ENCODE measurements at regions not wholly inside any gene's neighbourhood (a gene's known extent, or its start where the extent isn't known, plus 50 kb on each side); places are given as distances from the start of the nearest gene placed in this dataset.
"Not testable (repeated sequence)": the region's sequence is repeated elsewhere in the genome, so short reads cannot be mapped to it uniquely, and the experiment has no call there.

DNA sequence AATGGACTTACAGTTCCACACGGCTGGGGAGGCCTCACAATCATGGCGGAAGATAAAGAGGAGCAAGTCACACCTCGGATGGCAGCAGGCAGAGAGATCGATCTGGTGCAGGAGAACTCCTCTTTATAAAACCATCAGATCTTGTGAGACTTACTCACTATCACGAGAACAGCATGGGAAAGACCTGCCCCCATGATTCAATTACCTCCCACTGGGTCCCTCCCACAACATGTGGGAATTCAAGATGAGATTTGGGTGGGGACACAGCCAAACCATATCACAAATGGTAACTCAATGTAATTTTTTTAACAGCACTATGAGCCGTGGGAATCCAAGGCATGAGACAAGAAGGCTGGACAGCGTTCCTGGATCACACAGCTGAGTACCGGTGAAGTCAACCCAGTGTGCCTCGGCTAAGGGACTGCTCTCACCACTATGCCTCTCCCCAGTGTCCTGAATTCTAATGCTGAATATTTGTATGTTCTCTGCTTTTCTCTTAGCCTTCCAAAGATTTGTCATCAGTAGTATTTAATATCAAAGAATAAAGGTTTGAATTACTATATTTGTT, 84.3 kb downstream of the IRS2 start:
- not testable (repeated sequence) for H3K4me3 ChIP-seq (ENCODE audit: low read depth, low read length); H3K27me3 ChIP-seq (ENCODE audit: control insufficient read depth, insufficient read depth, low read length); H3K9me3 ChIP-seq (ENCODE audit: control insufficient read depth, insufficient read depth, low read length); H3K4me1 ChIP-seq (ENCODE audit: control insufficient read depth, insufficient read depth, low read length); H3K36me3 ChIP-seq (ENCODE audit: control insufficient read depth, insufficient read depth, low read length); H3K9ac ChIP-seq (ENCODE audit: low read depth, low read length)

DNA sequence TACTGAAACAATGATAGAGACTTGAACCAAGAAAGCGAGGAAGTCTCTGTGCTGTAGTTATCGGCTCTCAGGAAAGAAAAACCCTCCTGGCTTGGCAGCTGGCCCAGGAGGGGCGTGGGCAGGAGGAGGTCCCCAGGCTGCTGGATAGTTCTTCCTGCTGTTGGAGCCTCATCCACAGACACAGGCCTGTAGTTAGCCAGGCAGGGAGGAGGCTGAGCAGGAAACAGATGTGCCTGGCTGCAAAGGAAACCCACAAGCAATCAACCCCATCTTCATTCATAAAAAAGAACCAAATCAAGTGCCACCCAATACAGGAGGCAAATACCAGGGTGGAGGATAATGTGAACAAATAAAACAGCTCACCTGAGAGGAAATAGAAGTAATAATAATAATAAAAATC, 86.2 kb downstream of the IRS2 start:
- H3K4me1 ChIP-seq (ENCODE audit: control insufficient read depth, insufficient read depth, low read length) = no peaks in the 10 kb centered on the region
- no peak overlapping the region for H3K4me3 ChIP-seq (ENCODE audit: low read depth, low read length)
- H3K9ac ChIP-seq (ENCODE audit: low read depth, low read length) = no peak overlapping the region
- H3K36me3 ChIP-seq (ENCODE audit: control insufficient read depth, insufficient read depth, low read length) = no peaks in the 10 kb centered on the region
- no peaks in the 10 kb centered on the region for H3K27me3 ChIP-seq (ENCODE audit: control insufficient read depth, insufficient read depth, low read length)
- no peaks in the 10 kb centered on the region for H3K9me3 ChIP-seq (ENCODE audit: control insufficient read depth, insufficient read depth, low read length)

DNA sequence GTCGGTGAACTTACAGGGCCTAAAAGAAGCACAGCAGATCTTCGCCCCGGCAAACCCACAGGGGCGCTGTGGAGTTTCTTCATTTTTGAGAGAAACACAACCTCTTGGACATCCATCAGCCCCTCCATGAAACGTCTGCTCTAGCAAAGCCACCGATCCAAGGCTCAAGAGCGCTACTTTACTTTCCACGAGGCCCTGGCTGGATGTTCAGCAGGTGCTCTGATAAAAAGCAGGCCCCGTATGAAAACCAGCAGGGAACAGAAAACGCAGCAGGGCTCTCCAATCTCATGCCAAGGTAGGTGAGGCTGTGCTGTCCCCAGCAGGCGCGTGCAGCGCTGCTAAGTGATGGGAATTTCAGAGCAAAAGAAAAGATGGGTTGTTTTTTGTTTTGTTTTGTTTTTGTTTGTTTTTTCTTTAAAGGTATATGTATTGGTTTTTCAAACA, 86.7 kb downstream of the IRS2 start:
- Histone ChIP-seq H3K27me3 (ENCODE audit: control insufficient read depth, insufficient read depth, low read length) (no peaks in the 10 kb centered on the region), H3K4me3 (ENCODE audit: low read depth, low read length) (no peak overlapping the region), H3K4me1 (ENCODE audit: control insufficient read depth, insufficient read depth, low read length) (no peaks in the 10 kb centered on the region), H3K9me3 (ENCODE audit: control insufficient read depth, insufficient read depth, low read length) (no peaks in the 10 kb centered on the region), H3K9ac (ENCODE audit: low read depth, low read length) (no peak overlapping the region), H3K36me3 (ENCODE audit: control insufficient read depth, insufficient read depth, low read length) (no peaks in the 10 kb centered on the region)

DNA sequence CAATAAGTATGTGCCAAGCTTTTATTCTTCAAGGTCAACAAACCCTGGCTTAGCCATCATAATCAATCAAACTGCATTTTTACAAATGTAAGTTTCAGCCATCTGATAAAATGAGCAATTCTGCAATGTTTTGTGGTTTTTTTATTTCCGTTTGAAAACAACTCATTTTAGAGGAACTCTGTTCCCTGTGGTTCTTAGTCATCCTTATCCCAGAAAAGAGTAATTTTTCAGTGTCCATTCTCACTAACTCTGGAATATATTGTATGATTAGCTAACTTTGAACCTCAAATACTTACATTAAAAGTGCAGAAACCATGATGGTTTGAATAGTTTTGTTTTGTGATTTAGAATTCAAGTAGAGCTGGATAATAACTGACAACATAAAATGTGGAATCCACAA, 87.6 kb downstream of the IRS2 start:
- Histone ChIP-seq H3K9me3 (ENCODE audit: control insufficient read depth, insufficient read depth, low read length) (no peaks in the 10 kb centered on the region), H3K27me3 (ENCODE audit: control insufficient read depth, insufficient read depth, low read length) (no peaks in the 10 kb centered on the region), H3K36me3 (ENCODE audit: control insufficient read depth, insufficient read depth, low read length) (no peaks in the 10 kb centered on the region), H3K4me1 (ENCODE audit: control insufficient read depth, insufficient read depth, low read length) (no peaks in the 10 kb centered on the region), H3K9ac (ENCODE audit: low read depth, low read length) (no peak overlapping the region), H3K4me3 (ENCODE audit: low read depth, low read length) (no peak overlapping the region)

DNA sequence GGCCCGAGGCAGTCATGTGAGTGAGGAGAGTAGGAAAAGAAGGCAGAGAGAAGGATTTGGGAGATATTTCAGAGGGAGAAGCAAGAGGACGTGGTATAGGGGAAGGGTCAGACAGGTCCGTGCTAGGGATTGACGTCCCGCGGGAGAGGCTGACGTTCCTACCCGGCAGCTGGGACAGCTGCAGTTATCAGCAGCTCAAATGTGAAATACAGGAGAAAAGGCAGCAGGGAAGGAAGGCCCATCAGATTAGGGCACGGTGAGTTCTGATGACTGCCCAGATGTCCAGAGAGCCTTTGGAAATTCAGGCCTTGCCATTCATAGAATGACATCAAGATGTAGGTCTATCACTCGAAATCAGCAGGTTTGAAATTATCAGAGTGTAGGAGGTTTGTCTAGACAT, 88.4 kb downstream of the IRS2 start:
- Histone ChIP-seq H3K27me3 (ENCODE audit: control insufficient read depth, insufficient read depth, low read length) (no peaks in the 10 kb centered on the region), H3K4me1 (ENCODE audit: control insufficient read depth, insufficient read depth, low read length) (no peaks in the 10 kb centered on the region), H3K9me3 (ENCODE audit: control insufficient read depth, insufficient read depth, low read length) (no peaks in the 10 kb centered on the region), H3K9ac (ENCODE audit: low read depth, low read length) (no peak overlapping the region), H3K36me3 (ENCODE audit: control insufficient read depth, insufficient read depth, low read length) (no peaks in the 10 kb centered on the region), H3K4me3 (ENCODE audit: low read depth, low read length) (no peak overlapping the region)

DNA sequence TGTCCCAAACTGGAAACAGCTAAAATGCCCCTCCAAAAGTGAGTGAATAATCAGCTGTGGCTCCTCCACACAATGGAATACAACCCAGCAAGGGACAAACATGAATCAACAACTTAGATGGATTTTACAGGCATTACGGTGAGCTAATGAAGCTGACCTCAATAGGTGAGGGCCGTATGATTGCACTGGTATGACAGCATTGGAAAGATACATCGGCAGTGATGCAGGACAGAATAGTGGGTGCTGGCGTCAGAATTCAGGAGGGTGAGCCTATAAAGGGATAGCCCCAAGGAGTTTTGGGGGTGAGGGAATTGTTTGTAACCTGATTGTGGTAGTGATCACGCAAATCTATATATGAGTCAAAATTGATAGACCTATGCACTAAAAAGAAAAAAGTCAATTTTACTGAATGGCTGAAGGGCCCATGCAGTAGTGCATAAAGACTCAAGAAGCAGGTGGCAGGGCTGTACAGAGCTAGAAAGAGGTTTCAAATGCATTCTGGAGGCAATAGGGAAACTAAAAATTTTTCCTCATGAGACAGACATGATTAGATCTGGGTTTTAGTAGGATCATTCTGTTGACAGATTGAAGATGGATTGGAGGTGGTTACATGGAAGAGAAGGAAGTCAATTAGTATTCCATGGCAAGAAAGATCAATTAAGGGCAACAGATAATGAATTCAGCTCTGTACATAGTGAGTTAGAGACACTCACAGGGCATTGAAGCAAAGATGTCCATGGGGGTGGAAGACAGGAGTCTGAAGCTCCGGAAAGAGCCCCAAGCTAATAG, 90.8 kb downstream of the IRS2 start:
- no peaks in the 10 kb centered on the region for H3K9me3 ChIP-seq (ENCODE audit: control insufficient read depth, insufficient read depth, low read length)
- no peak overlapping the region for H3K9ac ChIP-seq (ENCODE audit: low read depth, low read length)
- H3K4me1 ChIP-seq (ENCODE audit: control insufficient read depth, insufficient read depth, low read length) = no peaks in the 10 kb centered on the region
- no peaks in the 10 kb centered on the region for H3K36me3 ChIP-seq (ENCODE audit: control insufficient read depth, insufficient read depth, low read length)
- H3K4me3 ChIP-seq (ENCODE audit: low read depth, low read length) = no peak overlapping the region
- no peaks in the 10 kb centered on the region for H3K27me3 ChIP-seq (ENCODE audit: control insufficient read depth, insufficient read depth, low read length)

DNA sequence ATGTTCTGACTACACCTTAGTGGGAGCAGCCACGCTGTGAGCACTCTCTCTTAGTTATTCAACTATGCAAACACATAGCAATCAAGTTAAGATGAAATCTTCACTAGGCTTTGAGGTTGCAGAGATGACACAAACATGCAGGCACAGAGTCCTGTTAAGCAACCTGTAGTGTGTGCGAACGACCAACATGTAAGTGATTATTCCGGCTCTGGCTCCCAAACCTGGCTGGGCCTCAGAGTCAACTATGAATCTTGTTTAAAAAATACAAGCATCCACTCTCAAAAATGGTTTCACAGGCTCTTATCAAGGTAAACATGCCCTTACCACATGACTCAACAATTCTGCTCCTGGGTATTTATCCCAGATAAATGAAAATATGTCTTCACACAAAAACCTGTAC, 91.4 kb downstream of the IRS2 start:
- Histone ChIP-seq H3K4me3 (ENCODE audit: low read depth, low read length) (no peak overlapping the region), H3K27me3 (ENCODE audit: control insufficient read depth, insufficient read depth, low read length) (no peaks in the 10 kb centered on the region), H3K9me3 (ENCODE audit: control insufficient read depth, insufficient read depth, low read length) (no peaks in the 10 kb centered on the region)

DNA sequence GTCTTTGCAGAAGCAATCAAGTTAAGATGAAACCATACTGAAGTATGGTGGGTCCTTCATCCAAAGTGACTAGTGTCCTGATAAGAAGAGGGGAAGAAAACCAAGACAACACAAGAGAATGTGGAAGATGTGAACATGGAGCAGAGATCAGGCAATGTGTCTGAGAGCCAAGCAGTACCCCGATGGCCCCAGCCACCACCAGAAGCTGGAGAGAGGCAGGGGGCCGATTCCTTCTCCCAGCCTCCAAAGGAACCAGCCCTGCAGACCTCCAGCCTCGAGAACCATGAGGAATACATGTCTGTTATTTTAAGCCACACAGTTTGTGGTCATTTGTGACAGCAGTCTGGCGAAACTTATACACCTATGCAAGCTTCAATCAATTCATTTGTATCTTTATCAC, 93.2 kb downstream of the IRS2 start:
- Histone ChIP-seq H3K4me1 (ENCODE audit: control insufficient read depth, insufficient read depth, low read length) (no peaks in the 10 kb centered on the region), H3K9me3 (ENCODE audit: control insufficient read depth, insufficient read depth, low read length) (no peaks in the 10 kb centered on the region), H3K36me3 (ENCODE audit: control insufficient read depth, insufficient read depth, low read length) (no peaks in the 10 kb centered on the region), H3K4me3 (ENCODE audit: low read depth, low read length) (no peak overlapping the region), H3K9ac (ENCODE audit: low read depth, low read length) (no peak overlapping the region), H3K27me3 (ENCODE audit: control insufficient read depth, insufficient read depth, low read length) (no peaks in the 10 kb centered on the region)

More for the DNA sequence above, 91.4 kb downstream of the IRS2 start:
- Histone ChIP-seq H3K4me1 (ENCODE audit: control insufficient read depth, insufficient read depth, low read length) (no peaks in the 10 kb centered on the region), H3K9ac (ENCODE audit: low read depth, low read length) (no peak overlapping the region), H3K36me3 (ENCODE audit: control insufficient read depth, insufficient read depth, low read length) (no peaks in the 10 kb centered on the region)

DNA sequence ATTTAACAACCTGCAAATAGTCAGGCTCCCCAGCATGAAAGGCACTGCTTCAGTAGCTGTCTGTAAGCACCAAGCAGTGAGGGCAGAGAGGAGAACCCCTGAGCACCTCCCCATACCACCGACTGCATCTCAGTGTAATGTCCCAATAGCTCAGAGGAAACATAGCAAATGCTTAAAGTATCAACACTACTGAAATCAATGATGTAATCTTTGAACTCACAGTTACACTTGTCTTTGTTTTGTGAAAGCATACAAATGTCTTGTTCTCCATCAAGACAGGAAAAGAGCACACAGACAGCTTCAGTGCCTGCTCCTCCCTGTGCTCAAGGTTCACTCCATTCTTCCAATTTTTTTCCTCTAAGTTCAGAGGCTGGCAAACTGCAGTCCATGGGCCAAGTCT, 94.7 kb downstream of the IRS2 start:
- H3K36me3 ChIP-seq (ENCODE audit: control insufficient read depth, insufficient read depth, low read length) = no peaks in the 10 kb centered on the region
- H3K27me3 ChIP-seq (ENCODE audit: control insufficient read depth, insufficient read depth, low read length) = no peaks in the 10 kb centered on the region
- no peak overlapping the region for H3K4me3 ChIP-seq (ENCODE audit: low read depth, low read length)
- H3K9ac ChIP-seq (ENCODE audit: low read depth, low read length) = no peak overlapping the region
- H3K4me1 ChIP-seq (ENCODE audit: control insufficient read depth, insufficient read depth, low read length) = no peaks in the 10 kb centered on the region
- H3K9me3 ChIP-seq (ENCODE audit: control insufficient read depth, insufficient read depth, low read length) = no peaks in the 10 kb centered on the region

DNA sequence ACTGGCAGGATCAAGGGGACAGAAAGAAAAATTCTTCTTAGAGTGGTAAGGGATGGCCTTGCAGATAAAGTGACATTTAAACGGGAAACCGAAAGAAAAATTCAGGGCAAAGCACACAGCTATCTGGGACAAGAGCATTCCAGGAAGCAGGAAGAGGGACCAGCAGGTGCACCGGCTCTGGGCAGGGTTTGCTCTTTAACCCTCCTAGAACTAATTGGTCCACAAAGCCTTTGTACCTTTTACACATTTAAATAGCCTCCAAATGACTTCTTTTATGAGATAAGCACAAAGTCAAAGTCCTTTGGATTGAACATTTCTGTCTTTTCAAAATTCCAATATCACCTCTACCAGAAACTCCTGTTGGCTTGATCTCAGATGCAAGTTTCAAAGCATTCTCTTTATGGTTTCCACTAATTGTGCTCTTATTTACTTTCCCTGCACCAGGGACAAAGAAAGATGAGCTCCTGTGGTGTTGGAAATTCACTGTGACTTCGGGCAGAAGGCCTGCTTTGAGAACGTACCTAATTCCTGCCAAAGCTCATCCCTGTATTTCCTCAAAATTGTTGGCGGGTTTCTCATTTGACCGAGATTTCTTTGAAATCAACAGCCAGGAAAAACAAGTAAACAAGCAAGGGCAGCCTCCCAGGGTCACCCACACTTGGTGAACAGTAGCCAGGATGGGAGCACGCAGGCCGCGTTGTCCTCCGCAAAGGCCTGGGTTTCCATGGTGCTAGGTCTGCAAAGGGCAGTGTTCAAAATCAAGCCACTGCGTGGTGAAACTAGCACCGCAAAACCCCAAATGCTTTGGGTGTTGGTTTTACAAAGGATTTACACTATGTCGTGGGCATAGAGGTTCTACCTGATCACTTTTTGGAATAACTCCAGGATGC, 98.6 kb downstream of the IRS2 start:
- H3K36me3 ChIP-seq (ENCODE audit: control insufficient read depth, insufficient read depth, low read length) = no peaks in the 10 kb centered on the region
- no peaks in the 10 kb centered on the region for H3K9me3 ChIP-seq (ENCODE audit: control insufficient read depth, insufficient read depth, low read length)
- H3K4me1 ChIP-seq (ENCODE audit: control insufficient read depth, insufficient read depth, low read length) = no peaks in the 10 kb centered on the region
- H3K9ac ChIP-seq (ENCODE audit: low read depth, low read length) = no peak overlapping the region
- no peaks in the 10 kb centered on the region for H3K27me3 ChIP-seq (ENCODE audit: control insufficient read depth, insufficient read depth, low read length)
- no peak overlapping the region for H3K4me3 ChIP-seq (ENCODE audit: low read depth, low read length)

DNA sequence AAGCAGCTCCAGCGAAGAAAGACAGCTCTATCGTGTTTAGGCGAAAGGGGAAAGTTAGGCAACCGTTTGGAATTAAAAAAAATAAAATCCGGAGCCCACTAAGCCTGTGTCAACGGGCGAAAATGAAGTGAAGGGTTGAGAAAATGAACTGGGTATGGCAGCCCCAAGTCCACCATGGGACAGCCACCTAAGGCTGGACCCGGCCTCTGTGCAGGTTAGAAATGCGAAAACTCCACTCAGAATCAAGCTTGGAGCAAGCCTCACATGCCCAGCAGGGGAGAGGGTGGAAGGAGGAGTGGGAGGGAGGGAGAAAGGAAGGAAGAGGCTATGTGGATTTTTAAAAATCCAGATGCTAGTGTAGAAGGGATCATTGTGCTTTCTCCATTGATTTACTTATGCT, 101.2 kb downstream of the IRS2 start:
- Histone ChIP-seq H3K9ac (ENCODE audit: low read depth, low read length) (no peak overlapping the region), H3K27me3 (ENCODE audit: control insufficient read depth, insufficient read depth, low read length) (no peaks in the 10 kb centered on the region), H3K4me3 (ENCODE audit: low read depth, low read length) (no peak overlapping the region), H3K36me3 (ENCODE audit: control insufficient read depth, insufficient read depth, low read length) (no peaks in the 10 kb centered on the region), H3K4me1 (ENCODE audit: control insufficient read depth, insufficient read depth, low read length) (no peaks in the 10 kb centered on the region), H3K9me3 (ENCODE audit: control insufficient read depth, insufficient read depth, low read length) (no peaks in the 10 kb centered on the region)

DNA sequence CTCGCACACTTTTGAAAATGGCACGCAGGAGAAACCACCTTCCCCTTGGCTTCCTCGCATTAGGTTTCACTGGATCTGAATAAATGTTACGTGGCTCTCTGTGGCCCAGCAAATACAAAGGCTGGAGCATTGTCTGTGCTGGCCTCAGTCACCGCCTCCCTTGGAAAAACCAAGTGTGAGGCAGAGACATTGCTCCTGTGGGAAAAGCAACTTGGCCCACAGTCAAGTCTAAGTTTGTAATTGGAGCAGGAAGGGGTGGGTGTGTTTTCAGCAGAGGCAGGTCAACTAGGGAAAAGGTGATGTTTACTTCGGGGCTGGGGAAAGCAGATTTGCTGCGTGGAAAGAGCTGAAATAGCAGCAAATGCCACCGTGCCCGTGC, 101.6 kb downstream of the IRS2 start:
- Histone ChIP-seq H3K27me3 (ENCODE audit: control insufficient read depth, insufficient read depth, low read length) (no peaks in the 10 kb centered on the region), H3K4me3 (ENCODE audit: low read depth, low read length) (no peak overlapping the region), H3K9me3 (ENCODE audit: control insufficient read depth, insufficient read depth, low read length) (no peaks in the 10 kb centered on the region), H3K36me3 (ENCODE audit: control insufficient read depth, insufficient read depth, low read length) (no peaks in the 10 kb centered on the region), H3K4me1 (ENCODE audit: control insufficient read depth, insufficient read depth, low read length) (no peaks in the 10 kb centered on the region), H3K9ac (ENCODE audit: low read depth, low read length) (no peak overlapping the region)
